Keratinocyte (primary cell): ENCODE measurements at regions not wholly inside any gene's neighbourhood (a gene's known extent, or its start where the extent isn't known, plus 50 kb on each side); places are given as distances from the start of the nearest gene placed in this dataset.

Experiments used
- CTCF ChIP-seq, 3 experiments: IDR thresholded peaks in 1 of 3; conservative IDR thresholded peaks in 1 of 3; optimal IDR thresholded peaks in 1 of 3; 2 replicates in 2 of 3; 3 replicates in 1 of 3; pipeline versions ENCODE3 to v1.5.1; 2011; ENCODE audit warnings: low read length in 3 of 3, mild to moderate bottlenecking in 3 of 3, moderate library complexity in 2 of 3, control low read depth in 1 of 3, inconsistent platforms in 1 of 3; ENCODE audit not compliant: insufficient read depth in 2 of 3; ENCODE audit errors: extremely low read depth in 1 of 3
- EZH2 ChIP-seq: IDR thresholded peaks from one replicate; pipeline ENCODE4 v1.6.1; 2012; ENCODE audit warnings: inconsistent platforms, mild to moderate bottlenecking, low read length, moderate library complexity

GRCh38 chr16:65480281-65481091, 358.6 kb upstream of the CDH11 start:
- TF ChIP-seq CTCF (optimal IDR thresholded peaks at IDR 0.05 in 1 of 3, IDR thresholded peaks at IDR 0.05 in 1 of 3, conservative IDR thresholded peaks at IDR 0.05 in 1 of 3; ENCODE audit: extremely low read depth in 1 of 3, insufficient read depth in 2 of 3, low read length in 3 of 3) (no peak), EZH2 (no peak)
